AG08396 (cell line): ENCODE measurements at regions not wholly inside any gene's neighbourhood (a gene's known extent, or its start where the extent isn't known, plus 50 kb on each side); places are given as distances from the start of the nearest gene placed in this dataset.
"Not testable (repeated sequence)": the region's sequence is repeated elsewhere in the genome, so short reads cannot be mapped to it uniquely, and the experiment has no call there.

Experiments
- DNase-seq: peaks from one replicate; pipeline ENCODE4 v3.0.0; 2012; ENCODE audit warnings: low spot score, mixed read lengths

- no peak for DNase-seq
Measured at GRCh38 chr12:68387338-68387737, 55.2 kb upstream of the MDM1 start.

- no peak for DNase-seq
Measured at GRCh38 chr12:68389305-68389704, 57.1 kb upstream of the MDM1 start.

DNA sequence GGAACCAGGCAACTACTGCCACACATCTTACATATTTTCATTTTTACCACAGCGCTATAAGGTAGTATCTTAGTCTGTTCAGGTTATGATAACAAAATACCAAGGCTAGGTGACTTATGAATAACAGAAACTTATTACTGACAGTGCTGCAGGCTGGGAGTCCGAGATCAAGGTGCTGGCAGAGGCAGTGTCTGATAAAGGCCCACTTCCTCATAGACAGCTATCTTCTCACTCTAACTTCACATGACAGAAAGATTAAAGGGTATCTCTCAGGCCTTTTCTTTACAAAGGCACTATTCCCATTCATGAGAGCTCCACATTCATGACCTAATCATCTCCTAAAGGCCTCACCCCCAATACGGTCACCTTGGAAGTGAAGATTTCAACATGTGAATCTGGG lies 59.8 kb upstream of the MDM1 start:
- no peak for DNase-seq

GRCh38 chr12:68392376-68392775 lies 60.2 kb upstream of the MDM1 start:
- DNase-seq, result no peak

- DNase-seq, result no peak
Measured at GRCh38 chr12:68393417-68393816, 61.3 kb upstream of the MDM1 start.

DNA sequence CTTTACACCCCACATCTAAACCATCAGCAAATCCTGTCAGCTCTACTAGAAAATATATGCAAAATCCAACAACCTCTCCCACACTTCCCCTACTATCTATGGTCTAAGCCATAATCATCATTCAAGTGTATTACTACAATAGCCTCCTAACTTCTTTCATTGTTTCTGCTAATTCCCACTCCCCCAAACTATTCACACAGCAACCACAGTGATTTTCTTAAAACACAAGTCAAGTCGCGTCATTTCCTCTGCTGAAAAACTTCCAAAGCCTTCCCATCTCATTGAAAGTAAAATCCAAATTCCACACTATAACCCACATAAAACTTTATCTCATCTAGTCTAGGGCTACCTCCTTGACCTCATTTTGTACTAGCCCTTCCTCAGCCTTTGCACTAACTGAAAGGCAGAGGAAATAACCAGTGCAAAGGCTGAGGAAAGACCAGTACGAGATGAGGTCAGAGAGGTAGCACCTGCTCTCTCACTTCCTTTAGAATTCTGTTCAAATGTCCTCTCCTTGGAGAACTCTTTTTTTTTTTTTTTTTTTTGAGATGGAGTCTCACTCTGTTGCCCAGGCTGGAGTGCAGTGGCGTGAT lies 65.5 kb upstream of the MDM1 start:
- no peak for DNase-seq

DNA sequence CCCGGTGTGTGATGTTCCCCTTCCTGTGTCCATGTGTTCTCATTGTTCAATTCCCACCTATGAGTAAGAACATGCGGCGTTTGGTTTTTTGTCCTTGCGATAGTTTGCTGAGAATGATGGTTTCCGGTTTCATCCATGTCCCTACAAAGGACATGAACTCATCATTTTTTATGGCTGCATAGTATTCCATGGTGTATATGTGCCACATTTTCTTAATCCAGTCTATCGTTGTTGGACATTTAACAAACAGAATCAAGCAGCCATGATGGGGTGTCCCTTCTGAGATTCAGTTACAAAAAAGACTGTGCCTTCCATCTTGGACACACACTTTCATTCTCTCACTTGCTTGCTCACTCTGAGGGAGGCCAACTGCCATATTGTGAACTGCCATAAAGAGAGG lies 66.5 kb upstream of the MDM1 start:
- not testable (repeated sequence) for DNase-seq

- DNase-seq, result no peak
Measured at GRCh38 chr12:68400226-68400829, 68.2 kb upstream of the MDM1 start.

DNA sequence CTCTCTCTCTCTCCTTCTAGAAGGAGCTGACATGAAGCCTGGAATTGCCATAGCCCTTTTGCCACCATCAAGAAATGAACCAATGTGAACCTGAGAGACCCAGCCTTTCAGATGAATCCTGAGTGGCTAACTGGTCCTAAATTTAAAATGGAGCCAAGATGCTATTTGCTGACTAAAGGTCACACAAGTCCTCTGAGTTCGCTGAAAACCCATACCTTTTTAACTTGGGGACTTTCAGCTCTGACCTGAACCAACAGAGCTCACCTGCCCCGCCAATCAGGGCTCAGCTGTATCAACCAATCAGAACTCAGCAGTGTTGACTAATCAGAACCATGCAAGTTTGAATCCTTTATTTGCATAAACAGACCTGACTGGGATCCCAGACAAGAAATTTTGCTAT lies 70.3 kb upstream of the MDM1 start:
- no peak for DNase-seq

DNA sequence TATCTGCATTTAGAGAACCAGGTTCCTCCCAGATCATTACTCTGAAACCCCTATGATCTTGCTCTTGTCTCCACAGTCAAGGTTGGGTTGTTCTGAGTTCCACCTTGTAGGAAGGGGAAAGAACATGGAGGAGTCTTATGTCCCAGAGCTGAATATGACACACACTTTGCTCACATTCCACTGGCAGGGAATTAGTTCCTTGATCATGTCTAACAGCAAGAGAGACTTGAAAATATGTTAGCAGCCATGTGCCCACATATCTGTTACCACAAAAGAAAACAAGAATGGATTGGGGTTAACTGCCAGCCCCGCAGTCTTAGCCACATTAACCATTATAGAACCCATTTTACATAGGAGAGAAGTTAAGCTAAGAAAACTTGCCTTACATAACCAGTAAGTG lies 71.1 kb upstream of the MDM1 start:
- no peak for DNase-seq

DNA sequence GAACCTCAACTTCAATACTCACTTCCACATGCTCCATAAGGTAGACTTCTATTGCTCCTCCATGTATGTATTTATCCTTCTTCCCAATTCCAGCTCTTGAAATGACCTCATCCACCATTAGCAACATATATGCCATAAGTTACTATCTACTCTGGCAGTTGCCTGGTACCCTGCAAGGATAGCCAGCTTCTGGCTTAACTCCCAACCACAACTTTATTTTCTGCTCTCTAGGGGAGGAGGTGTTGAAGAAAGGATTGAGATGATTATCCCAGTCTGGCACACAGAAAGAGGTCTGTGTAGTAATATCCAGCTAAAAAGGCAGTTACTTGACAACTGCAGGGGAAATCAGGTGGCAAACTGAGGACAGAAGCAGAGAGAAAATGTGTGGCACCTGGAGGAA lies 71.5 kb upstream of the MDM1 start:
- DNase-seq, result no peak

DNA sequence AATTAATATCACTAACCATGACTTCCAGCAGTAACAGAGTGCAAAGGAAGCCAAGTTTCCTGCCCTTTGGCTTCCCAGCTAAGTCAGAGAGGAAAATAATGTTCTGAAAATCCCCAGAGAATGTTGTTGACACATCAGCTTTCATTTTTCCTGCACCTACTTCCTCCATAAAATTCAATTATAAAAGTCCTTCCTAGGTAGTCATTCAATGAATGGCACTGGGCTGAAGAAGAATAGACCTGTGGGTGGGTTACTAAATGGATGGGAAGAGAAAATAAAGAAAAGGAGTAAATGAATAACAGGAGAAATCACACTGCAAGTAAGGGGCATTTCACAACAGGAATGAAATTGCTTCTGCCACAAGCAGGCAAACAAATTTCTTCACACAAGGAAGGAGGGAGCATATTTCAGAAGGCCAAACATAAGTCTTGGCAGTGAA lies 73.2 kb upstream of the MDM1 start:
- DNase-seq, result no peak

DNA sequence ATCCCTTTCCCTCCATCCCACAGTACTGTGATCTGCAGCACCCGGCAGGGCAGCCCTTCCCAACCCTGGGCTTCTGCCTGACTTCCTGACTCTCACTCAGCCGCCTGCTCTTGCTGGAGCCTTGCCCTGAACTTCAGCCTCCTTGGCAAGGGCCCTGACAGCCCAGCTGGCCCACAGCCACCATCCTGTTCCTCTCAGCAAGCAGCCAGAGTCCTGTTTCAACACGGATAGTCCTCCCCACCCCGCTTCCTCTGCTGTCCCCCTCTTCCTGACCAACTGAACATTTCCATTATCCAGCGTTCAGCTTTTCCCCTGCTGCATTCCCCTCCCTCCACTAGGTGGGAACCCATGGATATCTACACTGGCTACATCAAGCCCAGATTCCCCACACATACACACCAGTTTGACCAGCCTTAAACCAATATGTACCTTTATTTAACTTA lies 74.0 kb upstream of the MDM1 start:
- peak; percentile 75 for DNase-seq

DNA sequence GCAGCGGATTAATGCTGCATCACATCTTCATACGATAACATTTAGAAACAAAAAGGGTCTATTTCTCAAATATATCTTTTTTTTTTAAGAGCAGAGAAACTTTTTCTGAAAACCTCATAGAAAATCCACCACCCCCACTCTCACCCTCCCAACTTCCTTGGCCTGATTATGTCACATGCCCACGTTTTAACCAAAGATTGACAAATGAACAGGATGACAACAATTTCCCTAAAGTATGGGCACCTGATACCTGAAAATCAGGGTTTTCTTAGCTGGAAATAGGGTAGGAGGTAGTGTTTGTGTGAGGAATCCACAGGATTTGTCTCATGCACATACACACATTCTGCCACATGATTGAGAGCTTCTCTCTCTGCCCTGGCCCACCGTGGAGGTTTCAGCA lies 74.7 kb upstream of the MDM1 start:
- DNase-seq, result no peak

DNA sequence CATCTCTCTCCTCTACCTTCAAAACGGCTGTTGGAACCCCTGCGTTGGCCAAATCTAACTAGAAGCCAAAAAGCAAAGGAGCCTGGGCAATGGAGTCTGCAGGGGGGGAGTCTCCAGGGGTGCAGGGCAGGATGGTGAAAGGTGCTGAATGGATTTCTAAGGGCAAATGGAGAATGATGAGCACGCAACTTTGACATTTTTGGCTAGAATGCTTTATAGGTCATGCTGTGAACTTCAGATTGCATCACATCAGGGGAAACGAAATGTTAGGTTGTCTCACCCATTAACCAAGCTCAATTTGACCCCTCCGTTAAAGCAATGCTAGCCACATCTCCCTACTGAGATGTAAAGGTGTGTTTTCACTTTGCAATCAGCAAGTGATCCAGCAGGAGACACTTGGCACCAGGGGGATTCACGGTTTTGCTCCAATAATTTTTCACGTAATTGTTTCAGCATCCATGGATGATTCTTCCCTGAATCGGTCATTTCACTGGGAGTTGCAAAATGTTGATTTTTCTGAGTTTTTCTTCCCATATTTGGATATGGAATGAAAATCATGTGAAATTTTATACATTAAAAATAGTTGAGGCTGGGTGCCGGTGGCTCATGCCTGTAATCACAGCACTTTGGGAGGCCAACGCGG lies 78.0 kb upstream of the MDM1 start:
- DNase-seq, result no peak

GRCh38 chr12:68411371-68411770 lies 79.2 kb upstream of the MDM1 start:
- DNase-seq, result no peak

DNA sequence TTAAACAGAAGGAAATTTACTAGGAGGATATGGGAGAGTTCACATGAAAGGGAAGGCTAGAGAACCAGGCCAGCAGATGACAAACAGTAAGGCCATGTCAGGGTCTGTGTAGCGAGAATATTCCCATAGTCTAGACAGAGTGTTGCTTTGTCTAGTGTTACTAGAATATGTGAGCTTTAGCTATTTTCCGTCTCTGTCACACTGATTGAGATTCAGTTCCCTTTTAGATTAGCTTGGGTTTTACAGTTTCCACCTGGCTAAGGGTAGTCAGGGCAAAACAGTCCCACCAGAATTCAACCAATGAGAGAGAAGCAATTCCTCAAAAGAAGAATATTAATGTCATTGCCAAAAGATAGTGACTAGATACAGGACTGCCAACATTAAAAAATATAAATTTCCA lies 82.8 kb upstream of the MDM1 start:
- no peak for DNase-seq

DNA sequence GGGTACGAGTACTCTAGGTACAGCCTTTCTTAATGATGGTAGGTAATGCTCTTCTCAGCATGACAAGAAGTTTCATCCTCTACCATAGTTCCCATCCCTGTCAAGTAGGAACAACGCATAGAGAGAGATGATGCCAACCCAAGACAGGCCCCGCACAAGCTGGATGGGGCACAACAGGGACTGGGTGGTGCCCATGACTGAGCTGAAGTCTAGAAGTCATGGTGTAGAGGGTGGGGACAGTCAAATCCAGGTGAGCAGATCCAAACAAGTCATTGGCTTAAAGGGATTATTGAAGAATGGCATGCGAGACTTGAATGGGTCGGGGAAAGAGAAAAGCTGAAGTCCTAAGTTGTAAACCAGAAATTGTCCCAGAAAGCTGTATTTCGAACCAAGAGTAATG lies 84.2 kb upstream of the MDM1 start:
- DNase-seq, result no peak

DNA sequence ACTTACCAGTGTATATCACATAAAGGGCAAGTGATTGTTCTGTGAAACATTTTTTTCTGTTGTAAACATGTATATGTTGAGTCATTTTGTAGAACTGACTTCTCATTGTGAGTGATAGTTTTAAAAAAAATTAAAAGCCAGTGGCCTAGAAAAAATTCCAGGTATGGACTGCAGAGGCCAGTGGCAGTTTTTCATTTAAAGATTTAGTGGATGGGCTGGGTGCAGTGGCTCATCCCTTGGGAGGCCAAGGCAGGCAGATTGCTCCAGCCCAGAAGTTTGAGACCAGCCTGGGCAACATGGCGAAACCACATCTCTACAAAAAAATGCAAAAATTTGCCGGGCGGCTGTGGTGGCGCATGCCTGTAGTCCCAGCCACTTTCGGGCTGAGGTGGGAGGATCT lies 84.7 kb upstream of the MDM1 start:
- no peak for DNase-seq

- no peak for DNase-seq
Measured at GRCh38 chr12:68418137-68418460, 85.9 kb upstream of the MDM1 start.

DNA sequence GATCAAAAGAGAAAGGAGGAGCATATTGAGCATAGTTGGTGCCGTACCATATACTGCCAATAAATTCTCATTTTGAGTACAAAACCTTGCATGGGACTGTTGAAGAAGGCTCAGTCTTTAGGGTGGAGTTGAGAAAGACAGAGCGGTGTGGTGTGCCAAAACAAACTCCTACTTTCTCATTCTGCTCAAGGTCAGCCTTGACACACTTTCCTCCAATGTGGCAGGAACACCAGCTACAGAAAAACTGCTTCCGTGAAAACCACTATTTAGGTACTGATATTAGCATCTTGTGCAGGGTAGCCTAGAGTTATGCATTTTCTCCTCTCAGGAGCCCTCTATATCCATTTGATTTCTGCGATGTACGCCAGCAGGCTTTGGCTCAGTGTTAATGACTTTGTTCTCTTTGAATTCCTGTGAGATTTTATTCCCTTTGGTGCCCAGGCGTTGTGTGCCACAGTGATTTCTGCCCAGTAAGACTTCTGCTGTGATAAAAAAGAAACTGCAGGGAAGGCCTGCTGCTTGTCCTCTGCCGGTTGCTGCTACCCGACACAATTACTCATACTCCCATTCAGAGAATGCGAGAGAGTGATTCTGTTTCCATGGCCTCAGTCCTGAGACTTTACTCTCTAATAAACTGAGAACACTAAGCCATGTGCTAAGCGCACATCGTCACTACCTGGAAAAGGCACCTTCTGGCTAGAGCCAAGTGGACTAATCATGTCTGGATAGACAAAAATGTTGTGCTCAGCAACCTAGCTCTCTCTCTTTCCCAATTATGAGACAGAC lies 88.3 kb upstream of the MDM1 start:
- DNase-seq, result peak; percentile 49

DNA sequence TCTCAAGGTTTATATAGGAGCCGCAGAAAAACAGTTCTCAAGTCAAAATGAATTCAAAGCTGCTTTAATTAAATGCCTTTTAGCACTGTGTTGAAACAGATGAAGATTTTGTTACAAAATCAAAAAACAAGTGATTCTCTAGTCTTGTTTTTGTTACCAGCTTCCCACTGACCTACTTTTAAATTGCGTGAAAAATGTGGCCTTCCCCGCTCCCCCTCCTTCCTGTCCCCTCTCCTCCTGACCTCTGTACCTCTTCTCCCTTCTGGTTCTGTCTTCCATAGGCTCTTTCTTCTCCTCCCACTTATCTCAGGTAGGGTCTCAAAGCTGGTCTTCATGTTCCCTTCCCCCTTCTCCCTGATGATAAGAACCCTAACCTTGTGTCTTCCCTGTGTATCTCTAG lies 90.0 kb upstream of the MDM1 start:
- no peak for DNase-seq

- no peak for DNase-seq
Measured at GRCh38 chr12:68422956-68423574, 90.9 kb upstream of the MDM1 start.
